ENCODE measurements at regions not wholly inside any gene's neighbourhood (a gene's known extent, or its start where the extent isn't known, plus 50 kb on each side); places are given as distances from the start of the nearest gene placed in this dataset.

DNA sequence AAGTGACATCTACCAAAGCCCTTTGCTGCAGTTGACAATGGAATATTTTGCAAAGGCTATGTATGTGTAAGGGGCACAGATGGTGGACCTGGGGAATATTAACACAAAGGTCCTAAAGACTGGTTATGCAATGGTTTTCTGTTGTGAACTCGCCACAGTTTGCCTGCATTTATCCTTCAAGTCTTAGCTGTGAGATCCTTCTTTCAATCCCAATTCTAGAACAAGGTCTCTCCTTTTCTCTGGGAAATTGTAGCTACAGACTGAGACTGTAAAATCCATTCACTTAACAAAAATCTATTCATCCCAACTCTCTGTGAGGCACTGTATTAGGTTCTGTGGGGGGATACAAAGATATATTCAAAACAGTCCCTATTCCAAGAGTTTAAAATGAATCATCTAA is 250.4 kb downstream of the GPM6A start:
- DNase-seq (ENCODE audit: extremely low read depth in 1 of 4, low spot score in 3 of 4) (no peak), FAIRE-seq (no peak), ATAC-seq (no peak)
- H4K20me1 ChIP-seq (replicated peaks; ENCODE audit: control insufficient read depth, insufficient read depth, low read length), result no peaks in the 10 kb centered on the region
- H3K4me1 ChIP-seq (replicated peaks in 1 of 2; ENCODE audit: control insufficient read depth in 2 of 2, insufficient read depth in 2 of 2, low read length in 2 of 2), result no peaks in the 10 kb centered on the region
- TF ChIP-seq PHB (CRISPR knock-in tag; IDR thresholded peaks at IDR 0.05), result no peak
- TF ChIP-seq GATAD2B (IDR thresholded peaks at IDR 0.05; ENCODE audit: borderline replicate concordance), result no peak
- no peak for TF ChIP-seq SIRT6 (IDR thresholded peaks at IDR 0.05; ENCODE audit: low read depth, low read length)
- no peak for TF ChIP-seq TSC22D4 (tag; IDR thresholded peaks at IDR 0.05)
- no peak for TF ChIP-seq KLF13 (tag; IDR thresholded peaks at IDR 0.05; ENCODE audit: borderline replicate concordance, low read depth)
- no peak for TF ChIP-seq ZNF778 (CRISPR knock-in tag; IDR thresholded peaks at IDR 0.05)
- no peak for TF ChIP-seq TAF7 (tag; IDR thresholded peaks at IDR 0.05)
- no peak for TF ChIP-seq CREB5 (CRISPR knock-in tag; IDR thresholded peaks at IDR 0.05)
- no peak for TF ChIP-seq ZBTB40 (IDR thresholded peaks at IDR 0.05)
- no peak for TF ChIP-seq ZBTB40 (CRISPR knock-in tag; IDR thresholded peaks at IDR 0.05)
- no peak for TF ChIP-seq SRSF3 (IDR thresholded peaks at IDR 0.05; ENCODE audit: insufficient read depth, low read length)
- TF ChIP-seq NFRKB (IDR thresholded peaks at IDR 0.05; ENCODE audit: low read depth), result no peak
- no peaks in the 10 kb centered on the region for H3K36me3 ChIP-seq (ENCODE audit: control insufficient read depth, insufficient read depth, low read length)
- no peaks in the 10 kb centered on the region for H3K79me2 ChIP-seq (ENCODE audit: control insufficient read depth, insufficient read depth, low read length)
- 0% methylated on average over 1 of the region's 1 CpG for WGBS (ENCODE audit: insufficient coverage, low coverage, missing lambda C conversion rate)
- no TSS peak for BruUV-seq (replicated peaks)
- CTCF ChIA-PET (ENCODE audit: low intra/inter-chr PET ratio), result no interaction called here
- intact Hi-C loops (cut with micrococcal nuclease), result no loop called here
- in situ Hi-C loops (cut with MboI), result no loop called here
- H3K27me3 ChIP-seq (ENCODE audit: control insufficient read depth in 2 of 2, insufficient read depth in 2 of 2, low read length in 2 of 2), result no peaks in the 10 kb centered on the region
- no peak overlapping the region for H2AFZ ChIP-seq (ENCODE audit: low read depth, low read length)
- H3K9me1 ChIP-seq (ENCODE audit: control insufficient read depth, insufficient read depth, low read length), result no peaks in the 10 kb centered on the region
- POLR2A ChIA-PET, result no interaction called here
- H3K9me3 ChIP-seq (replicated peaks; ENCODE audit: control insufficient read depth, insufficient read depth, low read depth, low read length), result no peaks in the 10 kb centered on the region
- no peak overlapping the region for H3K4me3 ChIP-seq
- H3K4me2 ChIP-seq (ENCODE audit: insufficient read depth, low read length), result no peak overlapping the region
- H3K9ac ChIP-seq (ENCODE audit: insufficient read depth in 1 of 2, low read depth in 2 of 2, low read length in 2 of 2), result no peak overlapping the region
- H3K27ac ChIP-seq (ENCODE audit: extremely low read depth, low read depth, low read length), result no peak overlapping the region

Measured in K562 (cell line).